OCI-LY1 (cell line): ENCODE measurements at regions not wholly inside any gene's neighbourhood (a gene's known extent, or its start where the extent isn't known, plus 50 kb on each side); places are given as distances from the start of the nearest gene placed in this dataset.

ENCODE experiments used
- EZH2 ChIP-seq: fragments of 200-600 bp; sonication (generic), shearing (Covaris generic); IDR thresholded peaks from 2 replicates; pipeline ENCODE4 v1.8.0; 2017; ENCODE audit warnings: borderline replicate concordance, mixed run types, mild to moderate bottlenecking, antibody characterized with exemption, low read length, moderate library complexity, mixed read lengths
- TF ChIP-seq, protein P1 (sequence below): fragments of 200-600 bp; sonication (generic), shearing (Covaris generic); IDR thresholded peaks from 2 replicates; pipeline ENCODE4 v1.5.1; 2017; ENCODE audit warnings: mild to moderate bottlenecking, antibody characterized with exemption, low read length, moderate library complexity, mixed read lengths

DNA sequence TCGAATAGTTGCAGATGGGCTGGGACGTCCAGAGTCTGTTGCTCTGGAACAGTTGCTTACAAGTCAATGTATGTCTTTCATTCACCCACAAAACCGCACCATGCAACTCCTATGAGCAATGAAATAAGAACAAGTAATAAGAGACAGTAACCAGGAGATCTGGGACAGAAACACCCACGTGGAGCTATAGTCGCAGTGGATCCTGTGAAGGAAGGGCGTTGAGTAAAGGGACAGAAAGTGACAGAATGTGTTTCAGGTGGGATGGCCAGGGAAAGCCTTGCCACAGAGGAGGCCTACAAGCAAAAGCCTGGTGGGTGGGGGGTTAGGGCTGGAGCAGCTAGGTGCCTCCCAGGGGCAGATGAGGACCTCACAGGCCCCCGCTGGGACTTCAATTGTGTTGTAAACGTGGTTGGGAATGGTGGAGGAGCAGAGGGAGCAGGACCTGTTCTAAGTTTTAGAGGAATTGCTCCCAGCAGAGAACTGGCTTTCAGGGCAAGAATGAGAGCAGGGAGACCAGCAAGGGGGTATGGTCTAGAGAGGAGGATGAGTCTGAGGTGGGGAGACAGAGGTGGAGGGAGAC, 86.7 kb upstream of the FZD10 start:
- no peak for TF ChIP-seq EZH2
- TF ChIP-seq, protein P1, sequence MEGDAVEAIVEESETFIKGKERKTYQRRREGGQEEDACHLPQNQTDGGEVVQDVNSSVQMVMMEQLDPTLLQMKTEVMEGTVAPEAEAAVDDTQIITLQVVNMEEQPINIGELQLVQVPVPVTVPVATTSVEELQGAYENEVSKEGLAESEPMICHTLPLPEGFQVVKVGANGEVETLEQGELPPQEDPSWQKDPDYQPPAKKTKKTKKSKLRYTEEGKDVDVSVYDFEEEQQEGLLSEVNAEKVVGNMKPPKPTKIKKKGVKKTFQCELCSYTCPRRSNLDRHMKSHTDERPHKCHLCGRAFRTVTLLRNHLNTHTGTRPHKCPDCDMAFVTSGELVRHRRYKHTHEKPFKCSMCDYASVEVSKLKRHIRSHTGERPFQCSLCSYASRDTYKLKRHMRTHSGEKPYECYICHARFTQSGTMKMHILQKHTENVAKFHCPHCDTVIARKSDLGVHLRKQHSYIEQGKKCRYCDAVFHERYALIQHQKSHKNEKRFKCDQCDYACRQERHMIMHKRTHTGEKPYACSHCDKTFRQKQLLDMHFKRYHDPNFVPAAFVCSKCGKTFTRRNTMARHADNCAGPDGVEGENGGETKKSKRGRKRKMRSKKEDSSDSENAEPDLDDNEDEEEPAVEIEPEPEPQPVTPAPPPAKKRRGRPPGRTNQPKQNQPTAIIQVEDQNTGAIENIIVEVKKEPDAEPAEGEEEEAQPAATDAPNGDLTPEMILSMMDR: no peak
